Embryonic facial prominence (tissue), 1 donor: ENCODE measurements at regions not wholly inside any gene's neighbourhood (a gene's known extent, or its start where the extent isn't known, plus 50 kb on each side); places are given as distances from the start of the nearest gene placed in this dataset.
A peak's percentile ranks its signal among the peaks of the same experiment; 100 is the strongest.
"Not testable (repeated sequence)": the region's sequence is repeated elsewhere in the genome, so short reads cannot be mapped to it uniquely, and the experiment has no call there.

Source experiments
- DNase-seq: peaks from one replicate; pipeline ENCODE4 v3.0.0-alpha.2; 2016; ENCODE audit errors: extremely low spot score

- DNase-seq, result no peak
Measured at GRCh38 chr4:12452291-12452690, 1023.6 kb upstream of the HS3ST1 start.

GRCh38 chr4:12447451-12447850, 1018.8 kb upstream of the HS3ST1 start:
- no peak for DNase-seq

DNA sequence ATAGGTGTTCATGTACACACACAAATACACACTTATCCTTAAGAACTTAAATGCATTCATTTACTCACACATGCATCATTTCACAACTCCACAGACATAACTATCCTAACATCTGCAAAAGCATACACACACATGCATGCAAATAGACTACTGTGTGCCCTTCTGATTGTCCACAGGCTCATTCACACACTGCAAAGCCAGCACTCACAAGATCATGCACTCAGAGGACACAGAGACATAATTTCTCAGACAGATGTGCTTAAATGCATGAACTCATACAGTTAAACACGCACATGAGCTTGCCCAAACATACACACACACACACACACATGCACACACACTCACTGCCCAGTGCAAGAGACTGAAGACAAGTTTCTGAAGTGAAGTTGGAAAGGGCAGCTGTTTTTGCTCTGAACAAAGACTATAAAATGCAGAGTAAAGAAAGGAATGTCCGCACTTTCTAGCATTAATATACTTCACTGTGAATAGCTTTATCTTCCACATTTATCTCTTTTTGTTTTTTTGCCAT, 1018.0 kb upstream of the HS3ST1 start:
- DNase-seq, result peak; percentile 0

- DNase-seq, result no peak
Measured at GRCh38 chr4:12446256-12446655, 1017.6 kb upstream of the HS3ST1 start.

DNA sequence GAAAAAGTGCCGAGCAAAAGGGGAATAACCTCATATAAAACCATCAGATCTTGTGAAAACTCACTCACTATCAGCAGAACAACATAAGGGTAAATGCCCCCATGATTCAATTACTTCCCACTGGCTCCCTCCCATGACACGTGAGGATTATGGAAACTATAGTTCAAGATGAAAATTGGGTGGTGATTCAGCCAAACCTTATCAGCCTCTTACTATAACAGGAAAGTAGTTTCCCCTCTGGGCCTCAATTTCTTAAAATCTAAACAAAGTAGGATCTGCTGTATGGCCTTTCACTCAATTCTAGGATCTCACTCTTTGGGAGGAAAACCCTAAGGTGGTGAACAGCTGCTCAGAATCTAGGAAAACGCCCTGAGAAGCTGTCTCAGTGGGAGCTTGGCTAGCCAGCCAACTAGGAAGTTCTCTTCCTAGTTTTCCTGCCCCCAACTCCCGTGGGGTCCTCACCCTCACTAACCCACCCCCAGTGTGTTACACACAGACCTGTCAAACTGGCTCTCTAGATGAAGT, 1017.1 kb upstream of the HS3ST1 start:
- no peak for DNase-seq

DNA sequence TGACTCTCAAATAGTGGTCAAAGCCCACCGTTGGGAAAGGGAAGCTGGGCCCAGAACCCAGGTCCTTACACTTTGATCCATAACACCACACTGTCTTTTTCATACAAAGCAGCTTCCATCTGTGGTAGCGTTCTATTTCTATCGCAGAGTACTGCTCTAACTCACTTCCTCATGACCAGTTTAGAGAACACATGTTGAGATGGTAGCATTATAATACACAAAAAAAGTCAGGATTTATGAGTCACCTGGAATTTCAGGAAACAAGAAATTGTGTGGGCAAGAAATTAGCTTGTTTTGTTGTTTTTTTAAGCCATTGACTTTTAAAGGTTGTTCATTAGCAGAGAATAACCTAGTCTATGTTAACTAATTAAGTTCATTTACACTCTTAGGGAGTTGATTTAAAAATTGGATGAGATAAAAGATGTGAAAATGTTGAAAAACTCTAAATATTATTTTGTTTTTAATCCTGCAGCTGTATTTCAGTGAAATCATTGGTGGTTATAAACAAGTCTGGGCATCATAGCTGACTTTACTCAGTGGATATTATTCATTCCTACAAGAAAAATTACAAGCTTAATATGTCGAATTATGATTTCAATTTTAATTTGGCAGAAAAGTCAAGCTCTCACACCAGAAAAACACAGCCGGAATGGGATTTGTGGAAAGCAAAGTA, 1011.1 kb upstream of the HS3ST1 start:
- no peak for DNase-seq

DNA sequence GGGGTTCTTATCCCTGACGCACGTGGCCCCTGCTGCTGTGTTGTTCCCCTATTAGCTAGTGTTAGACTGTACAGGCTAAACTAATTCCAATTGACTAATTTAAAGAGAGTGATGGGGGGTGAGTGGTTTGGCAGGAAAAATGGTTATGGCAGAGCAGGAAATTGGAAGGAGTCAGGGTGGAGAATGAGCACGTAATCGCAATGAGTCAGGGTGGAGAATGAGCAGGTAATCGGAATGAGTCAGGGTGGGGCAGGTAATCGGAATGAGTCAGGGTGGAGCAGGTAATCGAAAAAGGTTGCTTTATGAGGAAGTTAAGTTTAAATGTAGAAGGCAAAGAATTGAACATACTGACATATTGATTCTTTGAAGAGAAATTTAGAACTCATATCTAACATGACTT, 1002.6 kb upstream of the HS3ST1 start:
- DNase-seq, result not testable (repeated sequence)

- DNase-seq, result no peak
Measured at GRCh38 chr4:12421364-12421763, 992.7 kb upstream of the HS3ST1 start.

- no peak for DNase-seq
Measured at GRCh38 chr4:12416755-12417154, 988.1 kb upstream of the HS3ST1 start.

DNA sequence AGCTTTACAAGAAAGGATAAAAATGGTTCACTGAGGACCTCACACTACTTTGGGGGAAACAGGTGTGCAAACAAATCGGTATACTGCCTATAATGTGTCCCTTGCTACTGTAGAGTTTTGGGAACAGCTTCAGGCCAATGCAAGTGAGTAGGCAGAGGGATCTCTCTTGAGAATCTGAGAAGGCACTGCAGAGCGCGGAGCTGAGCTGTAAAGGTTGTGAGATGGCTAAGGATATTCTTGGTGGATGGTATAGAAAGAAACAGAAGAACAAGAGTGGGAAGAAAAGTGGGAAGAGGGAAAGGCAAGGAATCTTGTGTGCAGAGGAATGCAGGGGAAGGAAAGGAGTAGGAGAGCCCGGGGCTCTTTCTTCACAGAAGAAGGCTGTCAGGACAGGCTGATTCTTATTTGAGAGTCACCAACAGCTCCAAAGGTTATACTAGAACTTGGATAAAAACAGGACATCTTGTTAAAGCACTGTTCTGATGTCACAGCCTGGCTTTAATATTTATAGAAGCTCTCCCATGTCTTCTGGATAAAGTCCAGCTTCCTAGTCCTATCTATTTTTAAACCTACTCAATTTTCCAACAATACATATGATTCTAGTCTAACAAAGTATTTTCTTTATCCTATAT, 985.6 kb upstream of the HS3ST1 start:
- no peak for DNase-seq

DNA sequence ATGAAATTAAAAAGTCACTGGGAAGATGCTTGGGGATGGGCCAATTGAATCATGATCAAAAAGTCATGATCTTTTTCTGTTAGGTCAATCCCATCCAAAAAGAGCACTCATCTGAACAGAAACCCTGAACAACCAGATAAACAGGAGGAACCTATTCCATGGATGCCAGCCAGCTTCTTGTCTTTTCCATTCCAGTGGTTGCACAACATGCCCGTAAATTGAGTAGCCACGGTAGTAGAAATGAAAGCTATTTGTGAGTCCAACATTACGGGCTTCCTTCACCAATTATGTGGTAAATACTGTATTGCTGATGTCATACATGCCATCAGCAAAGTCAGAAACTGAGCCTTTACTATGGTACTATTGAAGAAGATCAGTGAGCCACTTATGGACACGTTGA, 982.4 kb upstream of the HS3ST1 start:
- no peak for DNase-seq

GRCh38 chr4:12409507-12410190, 981.0 kb upstream of the HS3ST1 start:
- no peak for DNase-seq

GRCh38 chr4:12408364-12408763, 979.7 kb upstream of the HS3ST1 start:
- no peak for DNase-seq

DNA sequence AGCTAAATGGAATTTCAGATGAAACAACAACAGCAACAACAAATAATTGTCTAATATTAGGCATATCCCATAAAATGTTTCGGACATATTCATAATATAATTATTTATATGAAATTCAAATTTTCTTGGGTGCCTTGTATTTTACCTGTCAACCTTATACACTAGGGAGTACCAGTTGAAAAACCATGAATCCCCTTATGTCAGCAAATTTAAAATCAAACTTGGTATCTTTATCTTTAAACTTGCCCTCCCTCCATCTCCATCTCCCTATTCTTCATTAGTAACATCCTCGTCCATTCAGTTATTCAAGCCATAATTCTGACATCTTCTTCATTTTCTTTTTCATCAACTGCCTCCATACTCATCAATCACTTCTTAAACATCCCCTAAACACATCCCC, 974.5 kb upstream of the HS3ST1 start:
- DNase-seq, result no peak

DNA sequence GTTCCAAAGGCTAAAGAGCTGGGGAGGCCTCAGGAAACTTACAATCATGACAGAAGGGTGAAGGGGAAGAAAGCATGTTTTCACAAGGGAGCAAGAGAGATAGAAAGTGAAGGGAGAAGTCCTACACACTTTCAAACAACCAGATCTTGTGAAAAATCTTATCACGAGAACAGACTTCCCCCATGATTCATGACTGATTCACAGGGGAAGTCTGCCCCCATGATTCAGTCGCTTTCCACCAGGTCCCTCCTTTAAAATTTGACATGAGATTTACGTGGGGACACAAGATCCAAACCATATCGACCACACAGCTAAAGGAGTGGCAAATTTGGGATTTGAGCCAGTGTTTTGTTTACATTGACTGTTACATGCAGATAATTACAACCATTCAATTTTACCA, 971.1 kb upstream of the HS3ST1 start:
- no peak for DNase-seq

DNA sequence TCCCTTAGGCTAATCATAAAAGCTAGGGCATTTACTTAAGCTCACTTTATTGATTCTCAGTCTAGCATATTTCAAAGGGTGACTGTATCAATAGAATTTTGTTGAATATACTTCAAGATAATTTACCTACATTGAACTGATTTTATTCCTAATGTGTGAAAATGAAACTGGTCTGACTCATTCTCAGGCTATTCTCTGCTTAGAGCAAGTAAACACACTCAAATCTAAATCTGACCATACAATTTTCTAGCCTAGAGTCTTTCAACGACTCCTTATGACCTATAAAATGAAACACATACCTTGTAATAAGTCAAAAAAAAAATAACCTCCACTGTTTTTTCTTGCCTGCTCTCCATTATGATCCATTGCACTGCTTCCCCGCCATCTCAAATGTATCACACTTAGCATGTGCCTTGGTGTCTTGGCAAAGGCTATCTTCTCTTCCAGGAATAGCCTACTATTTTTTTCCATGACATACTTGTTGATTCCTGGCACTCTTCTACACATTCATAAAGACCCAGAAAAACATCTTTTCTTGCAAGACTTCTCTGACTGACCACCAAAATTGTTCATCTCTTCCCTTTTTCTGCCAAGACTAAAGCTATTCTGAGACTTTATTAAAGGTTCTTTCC, 965.1 kb upstream of the HS3ST1 start:
- DNase-seq, result no peak

DNA sequence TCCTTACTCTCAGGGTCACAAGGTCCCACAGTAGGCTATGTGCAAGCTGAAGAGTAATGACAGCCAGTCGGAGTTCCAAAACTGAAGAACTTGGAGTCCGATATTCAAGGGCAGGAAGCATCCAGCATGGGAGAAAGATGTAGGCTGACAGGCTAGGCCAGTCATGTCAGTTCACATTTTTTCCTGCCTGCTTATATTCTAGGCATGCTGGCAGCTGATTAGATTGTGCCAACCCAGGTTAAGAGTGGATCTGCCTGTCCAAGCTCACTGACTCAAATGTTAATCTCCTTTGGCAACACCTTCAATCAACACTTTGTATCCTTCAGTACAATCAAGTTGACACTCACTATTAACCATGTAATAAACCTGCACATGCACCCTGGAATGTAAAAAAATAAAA, 960.9 kb upstream of the HS3ST1 start:
- DNase-seq, result no peak

DNA sequence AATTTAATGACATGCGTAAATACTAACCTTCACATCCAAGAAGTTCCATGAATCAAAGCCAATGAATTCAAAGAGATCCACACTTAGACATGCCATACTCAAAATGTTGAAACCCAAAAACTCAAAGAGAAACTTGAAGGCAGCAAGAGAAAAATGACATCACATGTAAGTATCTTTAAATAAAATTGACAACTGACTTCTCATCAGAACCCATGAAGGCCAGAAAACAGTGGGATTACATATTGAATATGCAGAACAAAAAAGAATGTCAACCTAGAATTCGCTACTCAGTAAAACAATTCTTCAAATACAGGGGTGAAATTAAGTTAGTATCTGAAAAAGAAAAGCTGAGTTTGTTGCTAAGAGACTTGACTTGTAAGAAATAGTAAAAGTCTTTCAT, 953.9 kb upstream of the HS3ST1 start:
- no peak for DNase-seq

GRCh38 chr4:12379191-12379590, 950.5 kb upstream of the HS3ST1 start:
- DNase-seq, result no peak

DNA sequence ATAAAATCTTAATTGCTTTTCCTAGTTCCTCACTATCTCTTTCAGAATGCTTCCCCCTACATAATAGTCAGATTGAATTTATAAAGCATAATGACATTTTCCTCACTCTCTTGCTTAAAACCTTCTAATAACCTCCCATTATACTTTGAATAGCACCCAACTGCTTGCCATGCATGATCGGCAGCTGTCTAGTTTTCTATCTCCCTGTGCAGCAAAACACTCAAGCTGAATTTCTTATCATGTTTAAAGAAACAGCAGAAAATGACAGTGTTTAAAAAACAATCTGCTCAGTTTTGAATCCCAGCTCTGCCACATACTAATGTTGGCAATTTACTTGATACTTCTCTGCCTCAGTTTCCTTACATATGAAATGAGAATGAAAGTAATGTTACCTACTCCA, 947.1 kb upstream of the HS3ST1 start:
- no peak for DNase-seq

- not testable (repeated sequence) for DNase-seq
Measured at GRCh38 chr4:12365869-12366268, 937.2 kb upstream of the HS3ST1 start.

DNA sequence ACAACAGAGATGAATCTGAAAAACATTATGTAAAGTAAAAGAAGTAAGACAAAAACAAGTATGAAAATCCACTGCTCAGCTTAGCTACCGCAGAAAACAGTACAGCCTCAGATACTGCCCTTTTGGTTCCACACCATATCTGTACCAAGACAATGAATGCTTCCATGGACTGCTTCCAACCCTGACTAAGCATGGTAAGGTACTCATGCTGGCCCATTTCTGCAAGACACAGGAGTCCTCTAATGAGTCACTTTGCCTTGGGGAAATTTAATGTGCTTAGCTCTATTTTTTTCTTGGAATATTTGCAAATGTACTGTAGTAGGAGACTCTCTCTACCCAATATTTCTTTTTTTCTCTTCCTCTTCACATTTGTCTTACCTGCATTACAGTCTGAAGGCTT, 931.7 kb upstream of the HS3ST1 start:
- DNase-seq, result no peak
